ENCODE measurements at regions not wholly inside any gene's neighbourhood (a gene's known extent, or its start where the extent isn't known, plus 50 kb on each side); places are given as distances from the start of the nearest gene placed in this dataset.

DNA sequence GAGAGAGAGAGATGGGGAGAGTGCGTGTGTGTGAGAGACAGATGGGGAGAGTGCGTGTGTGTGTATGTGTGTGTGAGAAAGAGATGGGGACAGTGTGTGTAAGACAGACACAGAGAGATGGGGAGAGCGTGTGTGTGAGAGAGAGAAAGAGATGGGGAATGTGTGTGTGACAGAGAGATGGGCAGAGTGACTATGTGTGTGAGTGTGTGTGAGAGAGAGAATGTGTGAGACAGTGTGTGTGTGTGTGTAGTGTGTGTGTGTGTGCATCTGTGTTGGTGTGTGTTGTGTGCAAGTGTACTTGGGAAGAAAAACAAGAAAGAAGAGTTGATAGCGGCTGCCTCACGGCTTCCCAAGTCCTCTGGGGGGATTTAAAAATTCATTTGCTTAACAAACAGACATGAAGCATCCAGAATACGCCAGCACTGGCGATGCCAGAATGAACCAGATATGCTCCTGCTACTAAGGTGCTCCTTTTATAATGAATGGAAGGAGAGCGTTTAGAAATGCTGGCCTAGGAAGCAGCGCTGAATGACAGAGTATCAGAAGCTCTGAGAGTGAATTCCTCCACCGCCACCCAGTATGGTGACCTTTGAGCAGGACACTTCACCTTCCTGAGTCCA, 186.1 kb upstream of the TSC22D2 start:
- peaks cover 3% of the 10 kb centered on the region; the same call in 1 of the 2 replicates for H3K9me3 ChIP-seq (ENCODE audit: control insufficient read depth, insufficient read depth, low read length)
- no peak overlapping the region for H3K4me3 ChIP-seq (ENCODE audit: insufficient read depth, low read depth, low read length)
- H2BK15ac ChIP-seq (ENCODE audit: low read depth, low read length), result no peak overlapping the region
- ATAC-seq (ENCODE audit: low read depth) (no peak), DNase-seq (no peak)
- no peak overlapping the region for H4K8ac ChIP-seq (ENCODE audit: low read depth in 2 of 2, low read length in 2 of 2)
- H2AK5ac ChIP-seq (ENCODE audit: low read depth, low read length), result peak overlapping the region; percentile 56; the same call in 1 of the 2 replicates
- H2AFZ ChIP-seq (replicated peaks; ENCODE audit: low read length, poor library complexity), result peak overlapping the region; percentile 86
- ChIA-PET CTCF (interaction anchor here (0.6 kb wide), 1 partner anchor 47 kb away, joined by 3 read pairs; no protein-coding TSS in a partner anchor), POLR2A (ENCODE audit: unreplicated experiment) (no interaction called here)
- H3K56ac ChIP-seq (ENCODE audit: extremely low read depth, insufficient read depth, low read length), result no peak overlapping the region
- H2AK9ac ChIP-seq (replicated peaks; ENCODE audit: low read depth, low read length, poor library complexity), result no peak overlapping the region
- no peak overlapping the region for H3K4me2 ChIP-seq (ENCODE audit: low read depth, low read length)
- BruUV-seq (replicated peaks), result no TSS peak
- no peaks in the 10 kb centered on the region for H3K79me1 ChIP-seq (ENCODE audit: low read depth in 1 of 2, low read length in 2 of 2)
- H3K18ac ChIP-seq (ENCODE audit: low read depth, low read length), result no peak overlapping the region
- 0 out of 2 replicates have a peak overlapping the region, but pooled peaks have one; percentile 13 for H4K91ac ChIP-seq (ENCODE audit: insufficient read depth, low read depth, low read length)
- H2BK120ac ChIP-seq (ENCODE audit: low read depth, low read length), result peak overlapping the region; percentile 84; the same call in 1 of the 2 replicates
- H2BK20ac ChIP-seq (ENCODE audit: low read depth, low read length), result 0 out of 2 replicates have a peak overlapping the region, but pooled peaks have one; percentile 39
- H4K20me1 ChIP-seq (ENCODE audit: insufficient read depth, low read length), result no peaks in the 10 kb centered on the region
- no peak overlapping the region for H3K27ac ChIP-seq (ENCODE audit: insufficient read depth, low read length)
- 84% methylated on average over 3 of the region's 10 CpGs; no CpG with 5 or more reads in 1 of the 2 experiments for WGBS, 2 experiments (ENCODE audit: extremely low coverage in 2 of 2, insufficient read length in 1 of 2)
- no peak overlapping the region for H3K9ac ChIP-seq (ENCODE audit: low read depth, low read length)
- H3K23ac ChIP-seq (ENCODE audit: low read depth, low read length), result peak overlapping the region; percentile 15; the same call in 1 of the 2 replicates
- H3K27me3 ChIP-seq (ENCODE audit: control insufficient read depth, insufficient read depth, low read length), result no peaks in the 10 kb centered on the region
- TF ChIP-seq RFX5 (IDR thresholded peaks at IDR 0.05; ENCODE audit: low read depth, low read length) (no peak), POLR2A (IDR thresholded peaks at IDR 0.05; ENCODE audit: low read depth, low read length) (no peak), CHD1 (IDR thresholded peaks at IDR 0.05; ENCODE audit: low read depth, low read length) (no peak), RAD21 (IDR thresholded peaks at IDR 0.05; ENCODE audit: low read length) (no peak), CTCF (conservative IDR thresholded peaks at IDR 0.05; ENCODE audit: low read depth, low read length) (no peak), MXI1 (IDR thresholded peaks at IDR 0.05; ENCODE audit: borderline replicate concordance, low read depth, low read length) (no peak), MAZ (IDR thresholded peaks at IDR 0.05; ENCODE audit: borderline replicate concordance, low read depth, low read length) (no peak), BHLHE40 (IDR thresholded peaks at IDR 0.05; ENCODE audit: low read depth, low read length) (no peak), RCOR1 (IDR thresholded peaks at IDR 0.05; ENCODE audit: insufficient replicate concordance, low read length) (no peak), MAFK (IDR thresholded peaks at IDR 0.05; ENCODE audit: low read depth, low read length) (no peak), CEBPB (IDR thresholded peaks at IDR 0.05; ENCODE audit: low read depth, low read length) (no peak)
- H3K36me3 ChIP-seq (ENCODE audit: control insufficient read depth, insufficient read depth, low read length), result no peaks in the 10 kb centered on the region
- no peak overlapping the region for H4K5ac ChIP-seq (ENCODE audit: low read depth, low read length)
- no peak overlapping the region for H3K14ac ChIP-seq (replicated peaks; ENCODE audit: low read depth, low read length)
- intact Hi-C loops (cut with micrococcal nuclease) (loop anchor here (1.0 to 2.0 kb wide), 5 partner anchors 37 to 457 kb away; no protein-coding TSS in a partner anchor), dilution Hi-C loops (cut with HindIII; ENCODE audit: low sequenced_read_pairs, unreplicated experiment) (no loop called here), in situ Hi-C loops (cut with MboI; ENCODE audit: low sequenced_read_pairs) (no loop called here)
- no peaks in the 10 kb centered on the region for H3K9me1 ChIP-seq (ENCODE audit: insufficient read depth, low read length)
- peaks cover 2% of the 10 kb centered on the region; the same call in 1 of the 2 replicates for H3K4me1 ChIP-seq (ENCODE audit: control insufficient read depth, insufficient read depth, low read length)
- peak overlapping the region; percentile 33 for H3K4ac ChIP-seq (ENCODE audit: low read depth, low read length)
- H2BK5ac ChIP-seq (ENCODE audit: low read depth, low read length, poor library complexity, severe bottlenecking), result peak overlapping the region; percentile 17

Measured in IMR-90 (cell line).